ENCODE measurements at regions not wholly inside any gene's neighbourhood (a gene's known extent, or its start where the extent isn't known, plus 50 kb on each side); places are given as distances from the start of the nearest gene placed in this dataset.

DNA sequence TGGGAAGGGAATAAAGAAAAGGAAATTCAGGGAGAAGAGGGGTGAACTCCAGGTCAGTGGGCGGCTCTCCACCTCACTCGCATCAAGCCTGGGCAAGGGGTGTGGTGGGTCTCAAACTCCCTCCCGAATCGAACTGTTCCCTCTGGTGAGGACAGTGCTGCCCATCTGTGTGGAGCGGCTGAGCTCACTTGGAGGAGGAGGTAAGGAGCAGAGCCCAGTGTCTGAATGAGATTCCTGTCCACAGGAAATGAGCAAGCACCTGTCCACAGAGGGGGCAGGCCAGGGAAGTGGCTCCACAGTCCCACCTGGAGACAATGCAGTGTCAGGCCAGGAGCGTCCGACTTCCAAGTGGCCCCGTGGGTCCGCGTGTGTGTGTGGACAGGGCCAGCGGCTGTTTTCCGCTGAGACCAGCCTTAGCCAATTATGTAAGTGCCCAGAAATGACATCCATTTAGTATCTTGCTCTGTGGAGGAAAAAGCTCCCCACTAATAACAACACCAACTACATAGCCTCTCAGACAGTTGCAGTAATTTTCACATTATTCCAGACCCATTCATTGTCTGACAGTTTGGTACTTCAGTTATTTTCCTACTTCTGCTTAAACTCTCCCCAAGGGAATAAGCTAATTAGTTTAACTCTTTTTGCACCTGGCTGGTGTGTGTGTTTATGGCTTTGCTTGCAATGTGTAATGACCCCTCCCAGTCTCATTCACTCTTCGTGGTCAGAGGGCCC is 114.6 kb downstream of the SOX1 start:
- no peaks in the 10 kb centered on the region for H3K9me3 Mint-ChIP-seq
- H3K4me1 Mint-ChIP-seq, result no peaks in the 10 kb centered on the region
- peaks cover 0 to 14% (median 7%) of the 10 kb centered on the region in 5 donors for H3K27me3 Mint-ChIP-seq
- no peak for ATAC-seq
- POLR2A ChIA-PET, result no interaction called here
- no peak overlapping the region for H3K27ac Mint-ChIP-seq
- H3K36me3 Mint-ChIP-seq, result no peaks in the 10 kb centered on the region
- DNase-seq, result peak in 1 of 10 donors; percentile 34
- H3K4me3 Mint-ChIP-seq, result no peak overlapping the region

DNA sequence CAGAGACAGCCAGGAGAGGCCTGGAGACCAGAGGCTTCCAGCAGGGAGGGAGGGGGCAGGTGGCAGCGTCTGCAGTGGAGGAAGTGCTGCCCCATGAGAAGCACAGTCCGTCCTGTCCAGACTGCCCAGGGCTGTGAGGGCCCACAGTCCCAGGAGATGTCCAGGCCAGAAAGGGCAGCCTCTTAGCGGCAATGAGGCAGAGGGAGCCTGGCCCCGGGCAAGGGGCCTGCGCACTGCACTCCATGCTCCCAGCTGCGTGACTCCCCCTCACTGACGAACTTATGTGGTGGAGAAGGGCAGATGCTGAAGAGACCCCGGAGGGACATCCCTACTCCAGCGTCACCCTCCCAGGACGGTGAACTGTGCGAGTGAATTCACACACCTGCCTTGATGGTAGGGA is 115.3 kb downstream of the SOX1 start:
- Mint-ChIP-seq H3K27ac (no peak overlapping the region), H3K36me3 (no peaks in the 10 kb centered on the region), H3K27me3 (peaks cover 0 to 14% (median 7%) of the 10 kb centered on the region in 5 donors), H3K4me1 (no peaks in the 10 kb centered on the region), H3K4me3 (no peak overlapping the region), H3K9me3 (no peaks in the 10 kb centered on the region)
- peak in 1 of 10 donors; percentile 51 for DNase-seq
- POLR2A ChIA-PET, result no interaction called here
- ATAC-seq, result no peak

DNA sequence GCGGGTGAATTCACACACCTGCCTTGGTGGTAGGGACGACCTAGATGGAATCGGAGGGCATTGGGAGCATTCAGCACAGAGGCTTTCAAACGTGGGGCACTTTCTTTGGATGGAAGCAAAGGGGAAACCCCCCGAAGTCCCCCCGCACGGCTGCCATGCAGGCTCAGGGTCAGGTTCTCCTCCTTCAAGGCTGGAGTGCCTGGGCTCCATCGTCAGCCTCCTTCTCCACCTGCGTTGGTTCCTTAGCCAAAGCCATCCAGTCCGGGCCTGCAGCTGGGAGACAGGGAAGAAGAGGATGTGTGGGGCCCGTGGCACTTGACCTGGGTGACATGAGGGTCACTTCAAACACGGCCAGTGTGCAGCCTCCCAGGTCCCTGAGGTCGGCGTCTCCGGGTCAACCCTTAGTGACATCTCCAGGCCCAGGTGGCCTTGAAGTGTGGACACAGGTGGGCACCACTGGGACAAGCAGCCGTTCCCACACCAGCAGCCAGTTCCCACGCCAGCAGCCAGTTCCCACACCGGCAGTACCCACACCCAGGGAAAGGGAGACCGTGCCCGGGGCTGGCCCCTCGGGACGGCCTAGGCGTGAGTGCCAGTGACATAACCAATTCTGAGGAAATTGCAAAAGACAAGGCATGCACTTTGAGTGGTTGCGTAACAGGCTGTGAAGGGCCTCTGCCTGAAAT is 116.0 kb downstream of the SOX1 start:
- Mint-ChIP-seq H3K4me3 (no peak overlapping the region), H3K36me3 (no peaks in the 10 kb centered on the region), H3K27me3 (peaks cover 0 to 14% (median 7%) of the 10 kb centered on the region in 5 donors), H3K9me3 (no peaks in the 10 kb centered on the region), H3K27ac (no peak overlapping the region), H3K4me1 (no peaks in the 10 kb centered on the region)
- DNase-seq, result peak in 1 of 10 donors; percentile 60
- POLR2A ChIA-PET, result no interaction called here
- ATAC-seq, result no peak

DNA sequence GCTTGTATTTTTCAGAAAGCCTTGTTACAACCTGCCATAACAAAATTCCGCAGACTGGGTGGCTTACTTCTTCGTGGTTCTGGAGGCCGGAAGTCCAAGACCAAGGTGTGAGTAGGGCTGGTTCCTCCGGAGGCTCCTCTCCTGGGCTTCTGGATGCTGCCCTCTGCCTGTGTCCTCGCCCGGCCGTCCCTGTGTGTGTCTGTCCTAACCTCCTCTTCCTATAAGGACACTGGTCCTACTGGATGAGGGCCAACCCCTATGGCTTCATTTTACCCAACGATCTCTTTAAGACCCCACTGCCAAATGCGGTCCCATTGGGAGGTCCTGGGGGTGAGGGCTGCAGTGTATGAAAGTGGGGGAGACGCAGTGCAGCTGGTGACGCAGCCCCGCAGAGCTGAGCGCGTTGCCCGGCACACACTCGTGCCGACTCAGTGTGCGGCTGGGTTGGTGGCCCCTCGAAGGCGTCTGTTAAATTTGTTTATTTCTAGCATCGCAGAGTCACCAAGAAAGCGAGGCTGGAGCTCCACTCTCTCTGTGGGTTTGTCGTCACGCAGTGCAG is 116.7 kb downstream of the SOX1 start:
- Mint-ChIP-seq H3K9me3 (no peaks in the 10 kb centered on the region), H3K36me3 (no peaks in the 10 kb centered on the region), H3K4me1 (no peaks in the 10 kb centered on the region), H3K27ac (no peak overlapping the region), H3K27me3 (peaks cover 0 to 14% (median 5%) of the 10 kb centered on the region in 5 donors), H3K4me3 (no peak overlapping the region)
- no peak for ATAC-seq
- peak in 1 of 10 donors; percentile 58 for DNase-seq
- POLR2A ChIA-PET, result no interaction called here

DNA sequence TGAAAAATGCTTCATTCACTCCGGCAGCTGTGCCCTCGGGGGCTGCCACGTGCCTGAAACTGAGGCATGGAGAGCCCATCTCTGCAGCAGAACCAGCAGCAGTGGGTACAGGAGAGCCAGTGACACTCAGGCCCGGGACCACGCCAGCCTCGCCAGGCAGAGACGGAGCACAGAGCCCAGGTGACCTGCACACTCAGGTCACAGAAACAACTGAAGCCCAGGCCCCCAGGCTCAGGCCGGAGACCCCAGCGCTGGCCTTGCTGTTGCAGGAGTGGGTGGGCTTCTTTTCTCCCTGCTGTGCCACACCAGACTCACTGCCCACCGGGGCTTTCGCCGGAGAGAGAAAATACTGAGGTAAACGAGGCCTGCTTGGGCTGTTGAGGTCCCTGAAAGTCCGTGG is 117.3 kb downstream of the SOX1 start:
- H3K27me3 Mint-ChIP-seq, result peaks cover 0 to 14% (median 5%) of the 10 kb centered on the region in 5 donors
- H3K4me3 Mint-ChIP-seq, result no peak overlapping the region
- ATAC-seq, result no peak

DNA sequence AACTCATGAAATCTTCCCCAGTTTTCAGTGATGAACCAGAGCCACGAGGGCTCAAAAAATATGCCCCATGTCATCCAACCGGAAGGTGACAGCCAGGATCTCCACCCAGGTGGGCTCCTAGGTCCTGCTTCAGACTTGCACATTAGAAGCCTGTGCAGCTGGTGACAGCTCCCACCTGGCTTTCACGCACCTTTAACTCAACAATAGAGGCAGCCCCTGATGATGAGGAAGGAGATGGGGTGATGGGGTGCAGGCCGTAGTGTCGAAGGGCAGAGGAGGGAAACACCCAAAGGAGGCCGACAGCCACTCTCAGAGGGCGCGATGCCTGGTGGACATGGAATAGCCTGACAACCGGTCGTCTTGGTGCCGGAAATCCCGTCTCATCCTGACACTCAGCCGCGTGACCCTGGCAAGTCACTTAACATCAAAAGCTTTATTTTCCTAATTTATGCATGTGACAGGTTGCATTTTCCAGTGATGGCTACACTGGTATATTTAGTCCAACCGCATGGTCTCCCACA is 118.0 kb downstream of the SOX1 start:
- ATAC-seq (no peak), DNase-seq (peak in 1 of 10 donors; percentile 32)
- POLR2A ChIA-PET, result interaction anchor here (0.8 kb wide), 1 partner anchor 292 kb away, joined by 3 read pairs; no protein-coding TSS in a partner anchor
- H3K36me3 Mint-ChIP-seq, result no peaks in the 10 kb centered on the region
- H3K4me1 Mint-ChIP-seq, result no peaks in the 10 kb centered on the region
- H3K27ac Mint-ChIP-seq, result no peak overlapping the region
- no peak overlapping the region for H3K4me3 Mint-ChIP-seq
- H3K27me3 Mint-ChIP-seq, result peaks cover 0 to 13% (median 4%) of the 10 kb centered on the region in 5 donors
- no peaks in the 10 kb centered on the region for H3K9me3 Mint-ChIP-seq

More for the DNA sequence above, 117.3 kb downstream of the SOX1 start:
- no peaks in the 10 kb centered on the region for H3K36me3 Mint-ChIP-seq
- POLR2A ChIA-PET, result interaction anchor here (0.8 kb wide), 1 partner anchor 291 kb away, joined by 3 read pairs; no protein-coding TSS in a partner anchor
- H3K27ac Mint-ChIP-seq, result no peak overlapping the region
- no peaks in the 10 kb centered on the region for H3K9me3 Mint-ChIP-seq
- H3K4me1 Mint-ChIP-seq, result no peaks in the 10 kb centered on the region
- peak in 1 of 10 donors; percentile 59 for DNase-seq

DNA sequence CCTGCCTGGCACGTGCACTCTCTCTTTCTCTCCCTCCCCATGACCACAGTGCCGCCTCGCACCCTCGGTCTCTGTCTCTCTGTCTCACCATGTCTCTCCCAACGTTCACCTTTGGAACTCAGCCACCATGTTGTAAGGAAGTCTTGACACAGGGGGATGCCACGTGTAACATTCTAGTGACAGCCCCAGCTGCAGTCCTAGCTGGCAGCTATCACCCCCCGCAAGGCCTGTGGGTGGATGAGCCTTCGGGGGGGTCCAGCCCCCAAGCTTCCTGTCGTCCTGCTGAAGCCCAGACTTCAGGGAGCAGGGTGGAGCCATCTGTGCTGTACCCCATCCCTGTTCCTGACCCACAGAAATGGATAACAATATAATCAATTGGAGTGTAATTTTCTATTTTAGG is 118.5 kb downstream of the SOX1 start:
- no peak overlapping the region for H3K27ac Mint-ChIP-seq
- H3K9me3 Mint-ChIP-seq, result no peaks in the 10 kb centered on the region
- POLR2A ChIA-PET, result no interaction called here
- H3K27me3 Mint-ChIP-seq, result peaks cover 0 to 9% (median 4%) of the 10 kb centered on the region in 5 donors
- no peaks in the 10 kb centered on the region for H3K4me1 Mint-ChIP-seq
- H3K36me3 Mint-ChIP-seq, result no peaks in the 10 kb centered on the region
- no peak for ATAC-seq
- DNase-seq, result peak in 1 of 10 donors; percentile 28
- no peak overlapping the region for H3K4me3 Mint-ChIP-seq

DNA sequence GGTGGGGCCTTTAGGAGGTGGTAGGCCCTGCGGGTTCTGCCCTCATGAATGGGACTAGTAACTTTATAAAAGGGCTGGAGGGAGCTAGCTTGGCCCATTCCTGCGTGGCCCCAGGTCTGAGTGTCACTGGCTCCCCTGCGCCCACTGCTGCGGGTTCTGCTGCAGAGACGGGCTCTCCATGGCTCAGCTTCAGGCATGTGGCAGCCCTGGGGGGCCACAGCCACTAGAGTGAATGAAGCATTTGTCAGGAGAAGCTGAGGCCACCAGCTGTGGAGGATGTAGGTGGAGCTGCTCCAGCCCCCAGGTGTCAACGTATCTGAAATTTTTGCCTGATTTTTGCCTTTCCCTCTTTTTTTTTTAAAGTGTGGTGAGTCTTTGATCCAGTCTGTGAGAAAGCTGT is 119.1 kb downstream of the SOX1 start:
- H3K27me3 Mint-ChIP-seq, result peaks cover 0 to 6% (median 1%) of the 10 kb centered on the region in 5 donors
- POLR2A ChIA-PET, result no interaction called here
- no peaks in the 10 kb centered on the region for H3K36me3 Mint-ChIP-seq
- no peaks in the 10 kb centered on the region for H3K4me1 Mint-ChIP-seq
- H3K27ac Mint-ChIP-seq, result no peak overlapping the region
- DNase-seq, result peak in 1 of 10 donors; percentile 11
- ATAC-seq, result no peak
- no peaks in the 10 kb centered on the region for H3K9me3 Mint-ChIP-seq
- H3K4me3 Mint-ChIP-seq, result no peak overlapping the region

DNA sequence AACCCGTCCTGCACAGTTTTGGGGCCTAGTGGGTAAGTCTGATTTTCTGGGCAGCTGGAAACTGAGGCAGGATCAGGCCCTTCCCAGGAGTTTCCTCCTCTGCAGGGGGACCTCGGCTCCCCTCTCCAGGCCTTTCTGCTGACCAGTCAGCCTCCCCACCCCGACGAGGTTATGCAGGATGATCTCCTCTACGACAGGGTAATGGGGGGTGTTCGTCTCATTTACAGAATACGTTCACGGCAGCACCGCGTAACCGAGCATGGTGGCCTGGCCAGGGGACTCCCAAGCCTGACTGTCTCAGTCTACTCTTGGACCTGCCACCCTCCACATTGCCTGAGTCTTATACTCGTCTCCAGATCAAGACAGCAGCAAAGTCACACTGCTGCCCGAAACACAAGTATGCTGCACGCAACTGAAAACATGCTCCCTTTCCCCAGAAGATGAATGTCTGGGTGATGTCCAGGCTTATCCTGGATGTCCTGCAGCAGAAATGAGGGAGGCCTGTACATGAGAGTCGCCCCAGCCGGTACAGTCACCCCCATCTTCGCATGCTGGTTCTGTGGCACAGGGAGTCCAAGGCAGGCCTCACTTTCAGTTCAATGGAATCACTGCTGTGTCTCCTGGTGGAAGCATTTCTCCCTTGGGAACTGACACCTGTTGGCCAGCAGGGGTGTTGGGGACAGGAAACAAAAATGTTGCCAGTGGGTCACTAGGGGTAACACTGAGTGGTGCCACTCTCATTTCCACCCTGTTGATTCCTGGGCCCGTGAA is 120.8 kb downstream of the SOX1 start:
- POLR2A ChIA-PET, result no interaction called here
- no peaks in the 10 kb centered on the region for H3K4me1 Mint-ChIP-seq
- H3K27ac Mint-ChIP-seq, result no peak overlapping the region
- DNase-seq (peak in 1 of 10 donors; percentile 30), ATAC-seq (no peak)
- H3K4me3 Mint-ChIP-seq, result no peak overlapping the region
- peaks cover 0 to 11% (median 3%) of the 10 kb centered on the region in 9 donors for H3K9me3 Mint-ChIP-seq
- peaks cover 0 to 4% (median 0%) of the 10 kb centered on the region in 5 donors for H3K27me3 Mint-ChIP-seq
- peaks cover 0 to under 1% (median 0%) of the 10 kb centered on the region in 3 donors for H3K36me3 Mint-ChIP-seq

DNA sequence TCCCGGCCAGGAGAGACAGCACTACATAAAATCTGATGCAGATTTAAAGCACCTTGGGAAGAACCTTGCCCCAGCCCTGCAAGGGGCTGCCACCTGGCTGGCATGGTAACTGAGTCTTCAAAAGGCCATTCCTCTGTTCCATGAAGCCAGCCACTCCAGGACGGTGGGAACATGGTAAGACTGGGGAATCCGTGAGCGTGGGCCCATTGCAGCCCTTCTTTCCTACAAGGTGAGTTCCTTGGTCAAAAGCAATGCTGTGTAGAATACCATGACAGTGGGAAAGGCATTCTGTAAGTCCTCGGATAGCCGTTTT is 121.3 kb downstream of the SOX1 start:
- peaks cover 0 to 13% (median 5%) of the 10 kb centered on the region in 9 donors for H3K9me3 Mint-ChIP-seq
- peaks cover 0 to 6% (median 0%) of the 10 kb centered on the region in 3 donors for H3K36me3 Mint-ChIP-seq
- no peaks in the 10 kb centered on the region for H3K4me1 Mint-ChIP-seq
- H3K27me3 Mint-ChIP-seq, result peaks cover 0 to 4% (median 0%) of the 10 kb centered on the region in 5 donors
- no peak overlapping the region for H3K27ac Mint-ChIP-seq
- peak in 1 of 10 donors; percentile 9 for DNase-seq
- ATAC-seq, result no peak
- no peak overlapping the region for H3K4me3 Mint-ChIP-seq
- POLR2A ChIA-PET, result no interaction called here

DNA sequence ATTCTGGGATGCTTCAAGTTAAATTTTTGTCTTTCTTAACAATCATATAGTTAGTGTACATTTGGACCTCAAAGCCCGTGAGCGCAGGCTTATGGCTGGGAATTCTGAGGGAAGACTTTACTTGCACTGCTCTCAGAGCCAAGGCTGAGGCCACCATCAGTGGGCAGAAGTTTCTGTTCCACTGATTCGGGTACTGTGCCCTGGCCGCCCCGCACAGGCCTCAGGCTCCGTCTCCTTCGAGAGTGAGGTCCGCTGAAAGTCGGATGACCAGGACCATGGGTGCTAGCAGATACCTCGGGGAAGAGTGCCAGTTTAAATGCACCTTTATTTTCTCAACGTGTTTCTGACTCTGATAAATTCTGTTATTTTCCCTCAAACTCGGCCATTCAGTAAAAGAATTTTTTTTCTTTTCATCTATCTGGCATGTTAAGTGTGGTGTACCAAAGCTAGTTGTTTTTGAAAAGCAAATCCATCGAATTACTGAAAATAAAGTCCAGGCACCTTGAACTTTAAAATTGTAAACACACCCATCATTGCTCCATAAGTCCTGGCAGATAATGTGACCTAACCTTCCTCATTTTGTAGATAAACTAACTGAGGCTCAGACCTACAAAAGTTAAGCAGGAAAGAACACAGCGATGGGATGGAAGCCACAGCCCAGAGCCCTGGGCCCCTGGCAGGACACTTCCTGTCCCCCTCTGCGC is 126.7 kb downstream of the SOX1 start:
- Mint-ChIP-seq H3K27me3 (peaks cover 0 to 14% (median 2%) of the 10 kb centered on the region in 5 donors), H3K4me3 (no peak overlapping the region), H3K36me3 (peaks cover 0 to 7% (median 0%) of the 10 kb centered on the region in 3 donors), H3K4me1 (no peaks in the 10 kb centered on the region), H3K9me3 (peaks cover 0 to 14% (median 7%) of the 10 kb centered on the region in 9 donors), H3K27ac (no peak overlapping the region)
- DNase-seq, result peak in 1 of 10 donors; percentile 23
- no peak for ATAC-seq
- POLR2A ChIA-PET, result no interaction called here

DNA sequence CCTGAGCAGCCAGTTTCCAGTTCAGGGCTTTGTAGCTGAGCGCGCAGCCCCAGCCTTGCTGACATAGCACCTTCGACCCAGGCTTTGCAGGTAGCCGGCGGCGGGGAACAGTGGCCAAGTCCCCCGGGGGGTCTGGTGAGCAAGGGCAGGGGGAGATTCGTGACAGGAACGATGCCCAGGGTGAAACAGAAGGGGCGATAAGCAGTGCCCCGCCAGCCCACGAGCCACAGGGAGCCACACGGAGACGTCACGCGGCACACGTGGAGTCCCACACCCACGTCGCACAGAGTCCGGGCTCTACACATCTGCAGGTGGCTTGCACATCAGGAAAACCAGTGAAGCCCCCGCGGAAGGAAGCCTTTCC is 127.2 kb downstream of the SOX1 start:
- Mint-ChIP-seq H3K4me3 (no peak overlapping the region), H3K27ac (no peak overlapping the region), H3K36me3 (peaks cover 0 to 7% (median 0%) of the 10 kb centered on the region in 3 donors), H3K9me3 (peaks cover 0 to 14% (median 7%) of the 10 kb centered on the region in 9 donors), H3K4me1 (no peaks in the 10 kb centered on the region), H3K27me3 (peaks cover 0 to 14% (median 2%) of the 10 kb centered on the region in 5 donors)
- no peak for ATAC-seq
- DNase-seq, result peak in 1 of 10 donors; percentile 54
- POLR2A ChIA-PET, result no interaction called here
